ENCODE measurements at regions not wholly inside any gene's neighbourhood (a gene's known extent, or its start where the extent isn't known, plus 50 kb on each side); places are given as distances from the start of the nearest gene placed in this dataset.

- Histone ChIP-seq H2BK5ac (ENCODE audit: low read depth, low read length, poor library complexity, severe bottlenecking) (no peak overlapping the region), H3K23ac (ENCODE audit: low read depth, low read length) (no peak overlapping the region), H3K14ac (replicated peaks; ENCODE audit: low read depth, low read length) (no peak overlapping the region), H3K27me3 (ENCODE audit: control insufficient read depth, insufficient read depth, low read length) (peaks cover 2% of the 10 kb centered on the region), H3K4me3 (ENCODE audit: insufficient read depth, low read depth, low read length) (no peak overlapping the region), H3K4me2 (ENCODE audit: low read depth, low read length) (no peak overlapping the region), H2AK9ac (replicated peaks; ENCODE audit: low read depth, low read length, poor library complexity) (no peak overlapping the region), H3K56ac (ENCODE audit: extremely low read depth, insufficient read depth, low read length) (no peak overlapping the region), H3K9ac (ENCODE audit: low read depth, low read length) (no peak overlapping the region), H2BK120ac (ENCODE audit: low read depth, low read length) (no peak overlapping the region), H4K5ac (ENCODE audit: low read depth, low read length) (no peak overlapping the region), H3K9me1 (ENCODE audit: insufficient read depth, low read length) (no peaks in the 10 kb centered on the region), H4K91ac (ENCODE audit: insufficient read depth, low read depth, low read length) (no peak overlapping the region), H3K36me3 (ENCODE audit: control insufficient read depth, insufficient read depth, low read length) (no peaks in the 10 kb centered on the region), H3K79me1 (ENCODE audit: low read depth in 1 of 2, low read length in 2 of 2) (no peaks in the 10 kb centered on the region), H2AK5ac (ENCODE audit: low read depth, low read length) (no peak overlapping the region), H2AFZ (replicated peaks; ENCODE audit: low read length, poor library complexity) (no peak overlapping the region), H2BK15ac (ENCODE audit: low read depth, low read length) (no peak overlapping the region), H3K4ac (ENCODE audit: low read depth, low read length) (no peak overlapping the region), H2BK20ac (ENCODE audit: low read depth, low read length) (no peak overlapping the region), H4K20me1 (ENCODE audit: insufficient read depth, low read length) (no peaks in the 10 kb centered on the region), H4K8ac (ENCODE audit: low read depth in 2 of 2, low read length in 2 of 2) (no peak overlapping the region), H3K4me1 (ENCODE audit: control insufficient read depth, insufficient read depth, low read length) (no peaks in the 10 kb centered on the region), H3K18ac (ENCODE audit: low read depth, low read length) (no peak overlapping the region), H3K27ac (ENCODE audit: insufficient read depth, low read length) (no peak overlapping the region), H3K9me3 (ENCODE audit: control insufficient read depth, insufficient read depth, low read length) (no peaks in the 10 kb centered on the region)
- in situ Hi-C loops (cut with MboI; ENCODE audit: low sequenced_read_pairs) (no loop called here), intact Hi-C loops (cut with micrococcal nuclease) (no loop called here), dilution Hi-C loops (cut with HindIII; ENCODE audit: low sequenced_read_pairs, unreplicated experiment) (no loop called here)
- BruUV-seq (replicated peaks): no TSS peak
- no peak for ATAC-seq (ENCODE audit: low read depth)
- WGBS, 2 experiments (ENCODE audit: extremely low coverage in 2 of 2, insufficient read length in 1 of 2): no CpG with 5 or more reads among the region's 9 CpGs
- CTCF ChIA-PET: no interaction called here
- DNase-seq: no peak
- POLR2A ChIA-PET (ENCODE audit: unreplicated experiment): no interaction called here
- TF ChIP-seq, protein P1, sequence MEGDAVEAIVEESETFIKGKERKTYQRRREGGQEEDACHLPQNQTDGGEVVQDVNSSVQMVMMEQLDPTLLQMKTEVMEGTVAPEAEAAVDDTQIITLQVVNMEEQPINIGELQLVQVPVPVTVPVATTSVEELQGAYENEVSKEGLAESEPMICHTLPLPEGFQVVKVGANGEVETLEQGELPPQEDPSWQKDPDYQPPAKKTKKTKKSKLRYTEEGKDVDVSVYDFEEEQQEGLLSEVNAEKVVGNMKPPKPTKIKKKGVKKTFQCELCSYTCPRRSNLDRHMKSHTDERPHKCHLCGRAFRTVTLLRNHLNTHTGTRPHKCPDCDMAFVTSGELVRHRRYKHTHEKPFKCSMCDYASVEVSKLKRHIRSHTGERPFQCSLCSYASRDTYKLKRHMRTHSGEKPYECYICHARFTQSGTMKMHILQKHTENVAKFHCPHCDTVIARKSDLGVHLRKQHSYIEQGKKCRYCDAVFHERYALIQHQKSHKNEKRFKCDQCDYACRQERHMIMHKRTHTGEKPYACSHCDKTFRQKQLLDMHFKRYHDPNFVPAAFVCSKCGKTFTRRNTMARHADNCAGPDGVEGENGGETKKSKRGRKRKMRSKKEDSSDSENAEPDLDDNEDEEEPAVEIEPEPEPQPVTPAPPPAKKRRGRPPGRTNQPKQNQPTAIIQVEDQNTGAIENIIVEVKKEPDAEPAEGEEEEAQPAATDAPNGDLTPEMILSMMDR (conservative IDR thresholded peaks at IDR 0.05; ENCODE audit: low read depth, low read length): no peak
- TF ChIP-seq RCOR1 (IDR thresholded peaks at IDR 0.05; ENCODE audit: insufficient replicate concordance, low read length): no peak
- TF ChIP-seq MAFK (IDR thresholded peaks at IDR 0.05; ENCODE audit: low read depth, low read length): no peak
- TF ChIP-seq ELK1 (IDR thresholded peaks at IDR 0.05; ENCODE audit: borderline replicate concordance, low read depth, low read length): no peak
Observed at GRCh38 chr11:45424411-45425180, 138.5 kb upstream of the SYT13 start.

Measured in IMR-90 (cell line).